Amniotic stem cell (primary cell): ENCODE measurements at regions not wholly inside any gene's neighbourhood (a gene's known extent, or its start where the extent isn't known, plus 50 kb on each side); places are given as distances from the start of the nearest gene placed in this dataset.

ENCODE experiments used
- DNase-seq: peaks from one replicate; lab custom pipeline; 2025; lab: John Stamatoyannopoulos, UW

DNA sequence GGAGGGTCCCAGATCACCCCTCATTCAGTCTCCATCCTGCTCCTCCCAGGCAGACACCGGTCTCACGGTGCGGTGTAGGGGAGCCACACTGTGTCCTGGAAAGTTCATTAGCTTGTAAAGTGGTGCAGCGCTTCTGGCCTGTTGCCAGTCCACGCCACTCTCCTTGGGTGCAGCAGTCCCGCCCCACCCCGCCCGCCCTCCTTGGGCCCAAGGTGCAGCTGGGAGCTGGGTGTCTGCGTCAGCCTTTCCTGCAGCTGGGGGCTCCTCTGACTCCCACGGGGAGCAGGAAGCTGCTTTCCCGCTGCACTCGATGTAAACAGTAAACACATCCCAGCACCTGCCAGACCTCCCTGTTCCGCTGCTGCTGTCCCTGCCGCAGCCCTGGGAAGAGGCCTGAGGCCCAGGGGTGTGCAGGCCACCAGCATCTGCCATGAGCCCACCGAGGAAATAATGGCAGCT, 53.8 kb upstream of the ASB18 start:
- DNase-seq = no peak

GRCh38 chr2:236318401-236318800, 54.2 kb upstream of the ASB18 start:
- DNase-seq = no peak

DNA sequence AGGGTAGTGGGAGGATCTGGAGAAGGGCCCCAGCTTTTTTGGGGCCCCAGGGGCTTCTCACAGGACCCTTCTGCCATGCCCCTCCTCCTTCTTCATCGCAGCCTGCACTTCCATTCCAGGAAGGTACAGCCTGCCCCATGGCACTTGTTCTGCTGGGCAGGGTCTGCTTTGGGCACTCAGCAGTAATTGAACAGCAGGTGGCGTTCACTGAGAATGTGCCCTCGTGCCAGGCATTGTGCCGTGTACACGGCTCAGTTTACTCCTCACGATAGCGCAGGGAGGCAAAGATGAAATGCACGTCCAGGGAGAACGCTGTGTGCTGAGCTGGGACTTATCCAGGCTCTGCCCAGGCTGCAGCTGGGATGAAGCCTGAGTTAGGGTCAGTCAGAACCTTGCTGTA, 54.8 kb upstream of the ASB18 start:
- no peak for DNase-seq

GRCh38 chr2:236321415-236321814, 57.2 kb upstream of the ASB18 start:
- DNase-seq = no peak

- no peak for DNase-seq
These were observed 69.4 kb upstream of the ASB18 start for GRCh38 chr2:236333417-236334121.

- no peak for DNase-seq
These were observed 70.1 kb upstream of the ASB18 start for GRCh38 chr2:236334122-236334876.

DNA sequence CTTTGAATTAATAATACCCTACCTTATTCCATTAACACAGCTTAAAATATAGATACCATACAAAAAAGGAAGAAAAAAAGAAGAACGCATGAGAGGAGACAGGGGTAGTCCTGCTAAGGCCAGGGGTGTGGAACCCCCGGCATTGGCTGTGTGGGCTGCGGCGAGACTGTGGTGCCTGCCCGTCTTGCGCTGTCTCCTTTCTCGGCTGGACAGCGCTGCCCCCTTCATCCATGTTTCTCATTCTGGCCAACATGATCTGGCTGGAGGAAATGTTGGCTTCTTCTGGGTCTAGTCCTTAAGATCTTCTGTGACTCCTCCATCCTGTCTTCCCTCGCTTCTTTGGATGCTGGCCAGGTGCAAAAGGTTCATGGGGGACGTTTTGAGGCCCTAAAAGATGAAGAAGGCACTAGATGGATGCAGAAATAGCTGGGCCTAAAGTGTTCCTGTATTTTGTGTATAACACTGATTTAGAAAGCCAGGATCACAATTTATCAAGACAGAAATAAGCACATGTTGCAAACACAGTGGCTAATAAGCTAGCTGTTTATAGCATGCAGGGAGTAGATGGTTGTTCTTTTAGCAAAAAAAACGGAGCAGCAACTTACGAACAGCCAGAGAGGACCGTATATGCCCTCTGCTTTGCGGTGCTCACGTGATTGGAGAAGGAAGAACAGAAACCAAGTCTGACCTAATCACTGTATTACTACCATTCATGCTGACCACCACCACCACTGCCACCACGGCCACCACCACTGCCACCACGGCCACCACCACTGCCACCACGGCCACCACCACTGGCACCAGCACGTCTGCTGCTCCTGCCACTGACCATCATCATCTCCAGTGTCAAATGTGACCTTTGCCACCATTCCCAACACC, 71.7 kb upstream of the ASB18 start:
- DNase-seq = no peak

- DNase-seq = no peak
These were observed 72.6 kb upstream of the ASB18 start for GRCh38 chr2:236336575-236337464.

GRCh38 chr2:236337465-236338325, 73.5 kb upstream of the ASB18 start:
- no peak for DNase-seq

DNA sequence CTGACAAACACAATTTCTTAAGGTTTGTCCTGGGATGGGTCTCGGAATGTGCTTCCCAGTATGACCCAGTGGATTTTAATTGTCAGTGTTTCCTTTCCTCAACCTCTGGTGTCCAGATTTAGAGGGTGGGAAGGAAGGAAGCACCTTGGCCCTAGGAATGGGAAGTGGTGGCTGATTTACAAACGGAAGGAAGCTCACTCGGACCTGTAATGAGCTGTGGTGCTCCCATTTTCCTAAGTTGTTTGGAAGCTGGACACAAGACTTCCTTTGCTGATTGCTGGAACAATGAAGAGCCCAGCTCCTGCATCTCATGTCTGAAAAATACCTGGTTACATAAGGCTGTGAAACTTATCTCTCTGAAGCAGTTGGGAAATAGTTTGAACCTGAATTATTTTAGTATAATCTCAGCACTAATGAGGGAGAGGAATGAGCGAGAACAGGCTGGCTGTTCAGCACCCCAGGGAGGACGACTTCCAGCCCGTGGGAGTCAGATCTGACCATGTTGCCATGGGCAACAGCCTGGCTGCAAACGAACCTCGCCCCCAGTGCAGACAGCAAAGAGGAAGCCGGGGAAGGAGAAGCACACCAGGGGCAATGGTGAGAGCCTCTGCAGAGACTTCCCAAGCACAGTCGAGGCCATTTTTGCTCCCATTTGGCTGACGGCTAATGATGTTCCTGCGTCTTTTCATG, 74.4 kb upstream of the ASB18 start:
- DNase-seq = no peak

DNA sequence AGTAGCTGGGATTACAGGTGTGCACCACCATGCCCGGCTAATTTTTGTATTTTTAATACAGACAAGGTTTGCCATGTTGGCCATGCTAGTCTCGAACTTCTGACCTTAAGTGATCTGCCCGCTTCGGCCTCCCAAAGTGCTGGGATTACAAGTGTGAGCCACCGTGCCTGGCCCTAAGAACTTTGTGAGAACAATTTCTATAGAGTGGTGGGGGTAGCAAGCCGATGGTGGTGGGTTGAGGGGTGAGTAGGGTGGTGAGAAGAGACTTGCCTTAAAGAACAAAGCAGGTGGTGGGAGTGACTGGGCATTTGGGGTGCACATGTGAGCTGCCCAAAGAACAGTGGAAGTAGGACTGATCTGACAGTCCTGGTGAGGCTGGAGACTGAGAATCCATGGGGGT, 76.0 kb upstream of the ASB18 start:
- DNase-seq = no peak

DNA sequence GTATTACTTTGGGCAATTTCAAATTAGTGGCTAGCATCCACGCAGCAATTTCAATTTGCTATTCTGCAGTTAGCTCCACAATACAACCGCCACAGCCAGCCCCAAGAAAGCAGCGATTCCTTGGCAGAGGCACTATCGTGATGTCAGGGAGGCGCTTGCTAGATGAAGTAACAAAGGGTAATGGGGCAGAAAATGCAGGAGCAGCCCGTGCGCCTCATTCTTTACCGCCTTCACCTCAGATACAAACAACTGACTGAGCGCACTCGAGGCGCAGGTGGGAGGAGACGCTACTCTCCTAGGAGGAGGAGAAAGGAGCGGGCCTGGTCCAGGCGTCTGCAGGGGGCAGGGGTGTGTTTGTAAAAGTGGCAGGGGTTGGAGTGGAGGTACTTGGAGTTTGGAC, 76.9 kb upstream of the ASB18 start:
- no peak for DNase-seq

GRCh38 chr2:236341721-236342120, 77.5 kb upstream of the ASB18 start:
- DNase-seq = no peak

- DNase-seq = no peak
These were observed 78.3 kb upstream of the ASB18 start for GRCh38 chr2:236342507-236342906.

- DNase-seq = no peak
These were observed 78.7 kb upstream of the ASB18 start for GRCh38 chr2:236342951-236343350.

DNA sequence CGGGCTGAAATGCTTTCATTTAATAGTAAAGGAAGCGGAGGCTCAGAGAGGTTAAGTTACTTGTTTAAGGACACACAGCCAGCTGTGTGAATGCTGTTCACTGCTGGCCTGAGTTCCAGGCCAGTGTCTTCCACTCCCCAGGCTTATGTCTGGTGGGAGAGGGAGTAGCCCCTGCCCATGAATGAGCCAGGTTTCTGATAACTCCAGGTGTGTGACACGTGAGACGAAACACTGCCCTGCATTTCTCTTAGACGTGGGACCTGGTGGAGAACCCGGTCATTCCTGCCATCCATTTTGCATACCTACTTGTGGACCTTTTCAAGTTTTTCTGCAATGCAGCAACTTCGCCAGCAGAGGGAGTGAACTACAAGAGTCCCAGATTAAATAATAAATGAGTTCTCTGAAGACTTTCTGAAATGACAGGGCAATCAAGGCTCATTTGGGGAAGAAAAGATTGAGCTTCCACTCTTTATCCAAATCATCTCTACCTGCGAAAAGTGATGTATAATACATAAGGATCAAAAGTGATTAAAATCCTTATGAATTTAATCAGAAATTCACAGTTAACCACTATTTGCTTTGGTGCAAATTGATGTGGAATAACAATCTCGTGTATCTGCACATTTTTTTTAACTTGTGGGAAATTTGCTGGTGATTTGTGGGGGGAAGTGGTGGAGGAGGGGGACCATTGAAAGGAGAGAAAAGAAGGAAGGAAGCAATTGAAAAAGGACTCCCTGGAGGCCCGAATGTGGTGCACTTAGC, 79.4 kb upstream of the ASB18 start:
- peak; percentile 52 for DNase-seq

GRCh38 chr2:236344446-236344845, 80.2 kb upstream of the ASB18 start:
- DNase-seq = no peak

DNA sequence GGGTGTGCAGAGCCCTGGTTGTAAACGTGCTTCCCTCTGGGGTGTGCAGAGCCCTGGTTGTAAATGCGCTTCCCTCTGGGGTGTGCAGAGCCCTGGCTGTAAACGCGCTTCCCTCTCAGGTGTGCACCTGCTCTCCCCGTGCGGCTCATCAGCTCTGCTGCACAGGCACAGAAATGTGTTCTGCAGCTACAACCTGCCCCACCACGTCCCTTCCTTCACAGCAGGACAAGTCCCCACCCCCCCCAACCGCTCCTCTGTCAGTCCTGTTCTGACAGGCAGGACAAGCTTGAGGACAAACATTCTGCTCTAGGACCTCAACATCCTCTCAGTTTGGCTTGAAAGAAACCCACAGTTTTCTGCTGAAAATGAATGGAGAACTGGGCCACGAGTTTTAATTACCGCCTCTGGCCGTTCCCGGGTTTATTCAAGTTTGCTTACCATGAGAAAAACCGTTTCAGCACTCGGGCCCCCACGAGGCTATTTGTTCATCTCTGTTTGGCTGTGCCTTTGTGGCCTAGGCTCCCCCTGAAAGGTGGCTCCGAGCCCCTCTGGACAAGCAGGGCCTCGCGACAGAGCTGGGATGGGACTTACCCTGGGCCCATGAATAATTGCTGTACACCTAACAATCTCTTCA, 81.0 kb upstream of the ASB18 start:
- no peak for DNase-seq

DNA sequence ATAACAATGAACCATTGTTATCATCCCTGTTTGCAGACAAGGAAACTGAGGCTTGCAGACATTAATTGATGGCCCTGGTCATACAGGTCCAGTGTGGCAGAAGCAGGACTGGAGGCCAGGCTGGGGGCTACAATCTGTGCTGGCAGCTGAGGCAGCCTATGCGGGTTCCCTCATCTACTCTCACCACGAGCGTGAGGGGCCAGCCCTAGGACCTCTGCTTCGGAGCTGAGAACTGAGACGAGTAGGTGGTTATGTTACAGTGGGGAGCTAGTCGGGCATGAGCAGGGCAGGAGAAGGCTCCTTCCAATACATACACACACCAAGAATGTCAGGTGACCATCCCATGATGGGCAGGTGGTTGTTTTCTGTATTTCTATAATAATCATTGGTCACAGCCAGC, 82.2 kb upstream of the ASB18 start:
- DNase-seq = no peak
